ENCODE measurements at regions not wholly inside any gene's neighbourhood (a gene's known extent, or its start where the extent isn't known, plus 50 kb on each side); places are given as distances from the start of the nearest gene placed in this dataset.

GRCh38 chr1:186514367-186514766 is 53.5 kb upstream of the PDC start (continued):
- no peak for TF ChIP-seq ZBTB33 (IDR thresholded peaks at IDR 0.05)
- TF ChIP-seq POLR2AphosphoS2 (IDR thresholded peaks at IDR 0.05; ENCODE audit: low read depth, low read length), result no peak
- TF ChIP-seq USF1 (IDR thresholded peaks at IDR 0.05; ENCODE audit: borderline replicate concordance, extremely low read length, insufficient read depth, low read depth, low read length), result no peak
- no peak for TF ChIP-seq FOXK2 (IDR thresholded peaks at IDR 0.05)
- no peak for TF ChIP-seq CHD2 (IDR thresholded peaks at IDR 0.05; ENCODE audit: borderline replicate concordance, low read depth, low read length)
- TF ChIP-seq CTCF (IDR thresholded peaks at IDR 0.05 in 2 of 3, conservative IDR thresholded peaks at IDR 0.05 in 1 of 3; ENCODE audit: control insufficient read depth in 2 of 3, extremely low read depth in 1 of 3, insufficient read depth in 1 of 3, low read depth in 3 of 3, low read length in 3 of 3), result no peak
- no peak for TF ChIP-seq SPI1 (IDR thresholded peaks at IDR 0.05; ENCODE audit: borderline replicate concordance, insufficient read depth, low read depth, low read length)
- TF ChIP-seq ZBTB40 (IDR thresholded peaks at IDR 0.05; ENCODE audit: borderline replicate concordance), result no peak
- TF ChIP-seq SP1 (IDR thresholded peaks at IDR 0.05; ENCODE audit: low read depth, low read length), result no peak
- TF ChIP-seq LARP7 (IDR thresholded peaks at IDR 0.05), result no peak
- no peak for TF ChIP-seq RFX5 (IDR thresholded peaks at IDR 0.05; ENCODE audit: low read depth, low read length)
- TF ChIP-seq SRF (IDR thresholded peaks at IDR 0.05; ENCODE audit: low read depth in 2 of 2, low read length in 2 of 2), result no peak
- TF ChIP-seq JUND (IDR thresholded peaks at IDR 0.05; ENCODE audit: low read depth, low read length), result no peak
